ENCODE measurements at regions not wholly inside any gene's neighbourhood (a gene's known extent, or its start where the extent isn't known, plus 50 kb on each side); places are given as distances from the start of the nearest gene placed in this dataset.
"Not testable (repeated sequence)": the region's sequence is repeated elsewhere in the genome, so short reads cannot be mapped to it uniquely, and the experiment has no call there.

- no peak for DNase-seq (ENCODE audit: low read depth in 2 of 2)
Measured at GRCh38 chr17:71592431-71592830, 528.4 kb upstream of the SOX9 start.

- DNase-seq (ENCODE audit: low read depth in 2 of 2), result no peak
Measured at GRCh38 chr17:71593078-71593477, 527.7 kb upstream of the SOX9 start.

- DNase-seq (ENCODE audit: low read depth in 2 of 2), result not testable (repeated sequence)
Measured at GRCh38 chr17:71599583-71599982, 521.2 kb upstream of the SOX9 start.

GRCh38 chr17:71600137-71600789 lies 520.6 kb upstream of the SOX9 start:
- no peak for DNase-seq (ENCODE audit: low read depth in 2 of 2)

- no peak for DNase-seq (ENCODE audit: low read depth in 2 of 2)
Measured at GRCh38 chr17:71601894-71602504, 518.8 kb upstream of the SOX9 start.

- DNase-seq (ENCODE audit: low read depth in 2 of 2), result no peak
Measured at GRCh38 chr17:71613996-71614395, 506.8 kb upstream of the SOX9 start.

GRCh38 chr17:71615820-71616219 lies 505.0 kb upstream of the SOX9 start:
- DNase-seq (ENCODE audit: low read depth in 2 of 2), result no peak

GRCh38 chr17:71617767-71618166 lies 503.1 kb upstream of the SOX9 start:
- DNase-seq (ENCODE audit: low read depth in 2 of 2), result not testable (repeated sequence)

GRCh38 chr17:71625330-71625729 lies 495.5 kb upstream of the SOX9 start:
- DNase-seq (ENCODE audit: low read depth in 2 of 2), result no peak

GRCh38 chr17:71628306-71628705 lies 492.5 kb upstream of the SOX9 start:
- DNase-seq (ENCODE audit: low read depth in 2 of 2), result no peak

GRCh38 chr17:71631483-71631882 lies 489.3 kb upstream of the SOX9 start:
- DNase-seq (ENCODE audit: low read depth in 2 of 2), result peak in 1 of 2 donors; percentile 9

GRCh38 chr17:71632328-71632727 lies 488.5 kb upstream of the SOX9 start:
- DNase-seq (ENCODE audit: low read depth in 2 of 2), result no peak

GRCh38 chr17:71633391-71633849 lies 487.4 kb upstream of the SOX9 start:
- DNase-seq (ENCODE audit: low read depth in 2 of 2), result no peak

- DNase-seq (ENCODE audit: low read depth in 2 of 2), result no peak
Measured at GRCh38 chr17:71634376-71634775, 486.4 kb upstream of the SOX9 start.

GRCh38 chr17:71635187-71635586 lies 485.6 kb upstream of the SOX9 start:
- DNase-seq (ENCODE audit: low read depth in 2 of 2), result no peak

- no peak for DNase-seq (ENCODE audit: low read depth in 2 of 2)
Measured at GRCh38 chr17:71636644-71637043, 484.2 kb upstream of the SOX9 start.

- no peak for DNase-seq (ENCODE audit: low read depth in 2 of 2)
Measured at GRCh38 chr17:71638668-71639067, 482.2 kb upstream of the SOX9 start.

- no peak for DNase-seq (ENCODE audit: low read depth in 2 of 2)
Measured at GRCh38 chr17:71639865-71640264, 481.0 kb upstream of the SOX9 start.

GRCh38 chr17:71646890-71647289 lies 473.9 kb upstream of the SOX9 start:
- not testable (repeated sequence) for DNase-seq (ENCODE audit: low read depth in 2 of 2)

- DNase-seq (ENCODE audit: low read depth in 2 of 2), result not testable (repeated sequence)
Measured at GRCh38 chr17:71648342-71648741, 472.5 kb upstream of the SOX9 start.

GRCh38 chr17:71649941-71650350 lies 470.9 kb upstream of the SOX9 start:
- DNase-seq (ENCODE audit: low read depth in 2 of 2), result no peak

- DNase-seq (ENCODE audit: low read depth in 2 of 2), result no peak
Measured at GRCh38 chr17:71655542-71655941, 465.3 kb upstream of the SOX9 start.

All from lung microvascular endothelial cell (primary cell).